K562 (cell line): ENCODE measurements at regions not wholly inside any gene's neighbourhood (a gene's known extent, or its start where the extent isn't known, plus 50 kb on each side); places are given as distances from the start of the nearest gene placed in this dataset.

Source experiments
- MTA1 ChIP-seq: fragments of 450-650 bp; IDR thresholded peaks from 2 replicates; pipeline ENCODE4 v1.6.1; 2017; ENCODE audit warnings: borderline replicate concordance
- SRSF3 ChIP-seq: fragments of 200-400 bp; formaldehyde crosslinking; IDR thresholded peaks from 2 replicates; pipeline ENCODE4 v1.6.1; 2016; ENCODE audit warnings: mild to moderate bottlenecking, low read length, moderate library complexity; ENCODE audit not compliant: insufficient read depth
- ZSCAN29 ChIP-seq: fragments of 450-650 bp; IDR thresholded peaks from 2 replicates; pipeline ENCODE4 v1.6.1; 2017
- TF ChIP-seq, protein P1 (sequence below): fragments of 450-650 bp; IDR thresholded peaks from 2 replicates; pipeline ENCODE4 v1.6.1; 2018; ENCODE audit warnings: mild to moderate bottlenecking, low read depth; ENCODE audit not compliant: partially characterized antibody
- TF ChIP-seq, protein P2 (sequence below): sonication (generic); formaldehyde crosslinking; IDR thresholded peaks from 2 replicates; pipeline ENCODE4 v1.8.1; 2023; ENCODE audit warnings: missing genetic modification reagents, mild to moderate bottlenecking, borderline replicate concordance

GRCh38 chr15:31256378-31257265, 70.0 kb upstream of the KLF13 start:
- TF ChIP-seq, protein P1, sequence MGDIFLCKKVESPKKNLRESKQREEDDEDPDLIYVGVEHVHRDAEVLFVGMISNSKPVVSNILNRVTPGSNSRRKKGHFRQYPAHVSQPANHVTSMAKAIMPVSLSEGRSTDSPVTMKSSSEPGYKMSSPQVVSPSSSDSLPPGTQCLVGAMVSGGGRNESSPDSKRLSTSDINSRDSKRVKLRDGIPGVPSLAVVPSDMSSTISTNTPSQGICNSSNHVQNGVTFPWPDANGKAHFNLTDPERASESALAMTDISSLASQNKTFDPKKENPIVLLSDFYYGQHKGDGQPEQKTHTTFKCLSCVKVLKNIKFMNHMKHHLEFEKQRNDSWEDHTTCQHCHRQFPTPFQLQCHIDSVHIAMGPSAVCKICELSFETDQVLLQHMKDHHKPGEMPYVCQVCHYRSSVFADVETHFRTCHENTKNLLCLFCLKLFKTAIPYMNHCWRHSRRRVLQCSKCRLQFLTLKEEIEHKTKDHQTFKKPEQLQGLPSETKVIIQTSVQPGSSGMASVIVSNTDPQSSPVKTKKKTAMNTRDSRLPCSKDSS = no peak
- TF ChIP-seq, protein P2, sequence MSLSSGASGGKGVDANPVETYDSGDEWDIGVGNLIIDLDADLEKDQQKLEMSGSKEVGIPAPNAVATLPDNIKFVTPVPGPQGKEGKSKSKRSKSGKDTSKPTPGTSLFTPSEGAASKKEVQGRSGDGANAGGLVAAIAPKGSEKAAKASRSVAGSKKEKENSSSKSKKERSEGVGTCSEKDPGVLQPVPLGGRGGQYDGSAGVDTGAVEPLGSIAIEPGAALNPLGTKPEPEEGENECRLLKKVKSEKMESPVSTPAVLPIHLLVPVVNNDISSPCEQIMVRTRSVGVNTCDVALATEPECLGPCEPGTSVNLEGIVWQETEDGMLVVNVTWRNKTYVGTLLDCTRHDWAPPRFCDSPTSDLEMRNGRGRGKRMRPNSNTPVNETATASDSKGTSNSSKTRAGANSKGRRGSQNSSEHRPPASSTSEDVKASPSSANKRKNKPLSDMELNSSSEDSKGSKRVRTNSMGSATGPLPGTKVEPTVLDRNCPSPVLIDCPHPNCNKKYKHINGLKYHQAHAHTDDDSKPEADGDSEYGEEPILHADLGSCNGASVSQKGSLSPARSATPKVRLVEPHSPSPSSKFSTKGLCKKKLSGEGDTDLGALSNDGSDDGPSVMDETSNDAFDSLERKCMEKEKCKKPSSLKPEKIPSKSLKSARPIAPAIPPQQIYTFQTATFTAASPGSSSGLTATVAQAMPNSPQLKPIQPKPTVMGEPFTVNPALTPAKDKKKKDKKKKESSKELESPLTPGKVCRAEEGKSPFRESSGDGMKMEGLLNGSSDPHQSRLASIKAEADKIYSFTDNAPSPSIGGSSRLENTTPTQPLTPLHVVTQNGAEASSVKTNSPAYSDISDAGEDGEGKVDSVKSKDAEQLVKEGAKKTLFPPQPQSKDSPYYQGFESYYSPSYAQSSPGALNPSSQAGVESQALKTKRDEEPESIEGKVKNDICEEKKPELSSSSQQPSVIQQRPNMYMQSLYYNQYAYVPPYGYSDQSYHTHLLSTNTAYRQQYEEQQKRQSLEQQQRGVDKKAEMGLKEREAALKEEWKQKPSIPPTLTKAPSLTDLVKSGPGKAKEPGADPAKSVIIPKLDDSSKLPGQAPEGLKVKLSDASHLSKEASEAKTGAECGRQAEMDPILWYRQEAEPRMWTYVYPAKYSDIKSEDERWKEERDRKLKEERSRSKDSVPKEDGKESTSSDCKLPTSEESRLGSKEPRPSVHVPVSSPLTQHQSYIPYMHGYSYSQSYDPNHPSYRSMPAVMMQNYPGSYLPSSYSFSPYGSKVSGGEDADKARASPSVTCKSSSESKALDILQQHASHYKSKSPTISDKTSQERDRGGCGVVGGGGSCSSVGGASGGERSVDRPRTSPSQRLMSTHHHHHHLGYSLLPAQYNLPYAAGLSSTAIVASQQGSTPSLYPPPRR (CRISPR knock-in tag) = no peak
- TF ChIP-seq ZSCAN29 = no peak
- no peak for TF ChIP-seq SRSF3
- no peak for TF ChIP-seq MTA1
